Loucy (cell line): ENCODE measurements at regions not wholly inside any gene's neighbourhood (a gene's known extent, or its start where the extent isn't known, plus 50 kb on each side); places are given as distances from the start of the nearest gene placed in this dataset.

Experiments
- H2AFZ ChIP-seq: fragments of 200-600 bp; sonication (generic); 2 replicates; pipeline ENCODE4 v1.6.0; 2016; ENCODE audit warnings: antibody characterized with exemption, mild to moderate bottlenecking, low read length, moderate library complexity
- H3F3A ChIP-seq: fragments of 200-600 bp; 2 replicates; pipeline ENCODE4 v1.6.0; 2016; ENCODE audit warnings: antibody characterized with exemption, low read depth, mild to moderate bottlenecking
- H3K27me3 ChIP-seq: fragments of 200-600 bp; sonication (generic); 2 replicates; pipeline ENCODE4 v1.6.1; 2014; ENCODE audit warnings: low read length, mild to moderate bottlenecking; ENCODE audit not compliant: insufficient read depth, poor library complexity, severe bottlenecking
- H3K36me3 ChIP-seq: fragments of 200-600 bp; sonication (generic); 2 replicates; pipeline ENCODE4 v1.6.1; 2016; ENCODE audit warnings: low read length; ENCODE audit not compliant: insufficient read depth
- H3K4me1 ChIP-seq: fragments of 200-600 bp; sonication (generic); 2 replicates; pipeline ENCODE4 v1.5.1; 2014; ENCODE audit warnings: low read length, mild to moderate bottlenecking; ENCODE audit not compliant: insufficient read depth, poor library complexity, severe bottlenecking
- H3K4me2 ChIP-seq: fragments of 200-600 bp; sonication (generic); 2 replicates; pipeline ENCODE4 v1.6.0; 2014; ENCODE audit warnings: antibody characterized with exemption, low read length, low read depth, mild to moderate bottlenecking; ENCODE audit not compliant: poor library complexity, severe bottlenecking
- H3K4me3 ChIP-seq: fragments of 200-600 bp; sonication (generic); 2 replicates; pipeline ENCODE4 v1.5.1; 2014; ENCODE audit warnings: low read length, mild to moderate bottlenecking, mixed read lengths; ENCODE audit not compliant: poor library complexity, severe bottlenecking
- H3K79me2 ChIP-seq: fragments of 200-600 bp; sonication (generic); 2 replicates; pipeline ENCODE4 v1.6.1; 2014; ENCODE audit warnings: low read length; ENCODE audit not compliant: insufficient read depth
- H3K9ac ChIP-seq: fragments of 200-600 bp; sonication (generic); 2 replicates; pipeline ENCODE4 v1.6.0; 2014; ENCODE audit warnings: mild to moderate bottlenecking, low read depth, low read length, moderate library complexity; ENCODE audit not compliant: poor library complexity, severe bottlenecking
- H3K9me2 ChIP-seq: fragments of 200-600 bp; sonication (generic); replicated peaks from 2 replicates; pipeline ENCODE4 v1.6.1; 2016; ENCODE audit warnings: low read depth, low read length, mixed read lengths
- H3K9me3 ChIP-seq: fragments of 200-600 bp; sonication (generic); 2 replicates; pipeline ENCODE4 v1.6.1; 2014; ENCODE audit warnings: mild to moderate bottlenecking, antibody characterized with exemption, low read length, low read depth; ENCODE audit not compliant: insufficient read depth
- H4K20me1 ChIP-seq: fragments of 200-600 bp; sonication (generic); 2 replicates; pipeline ENCODE4 v1.6.0; 2014; ENCODE audit warnings: antibody characterized with exemption, low read length, mild to moderate bottlenecking; ENCODE audit not compliant: insufficient read depth, poor library complexity, severe bottlenecking
- CTCF ChIP-seq: fragments of 200-600 bp; sonication (generic); conservative IDR thresholded peaks from 2 replicates; pipeline ENCODE4 v1.5.1; 2014; ENCODE audit warnings: mild to moderate bottlenecking, antibody characterized with exemption, low read length
- EZH2phosphoT487 ChIP-seq: fragments of 200-600 bp; IDR thresholded peaks from 2 replicates; pipeline ENCODE4 v1.6.1; 2018; ENCODE audit warnings: antibody characterized with exemption, mild to moderate bottlenecking, moderate library complexity, borderline replicate concordance

DNA sequence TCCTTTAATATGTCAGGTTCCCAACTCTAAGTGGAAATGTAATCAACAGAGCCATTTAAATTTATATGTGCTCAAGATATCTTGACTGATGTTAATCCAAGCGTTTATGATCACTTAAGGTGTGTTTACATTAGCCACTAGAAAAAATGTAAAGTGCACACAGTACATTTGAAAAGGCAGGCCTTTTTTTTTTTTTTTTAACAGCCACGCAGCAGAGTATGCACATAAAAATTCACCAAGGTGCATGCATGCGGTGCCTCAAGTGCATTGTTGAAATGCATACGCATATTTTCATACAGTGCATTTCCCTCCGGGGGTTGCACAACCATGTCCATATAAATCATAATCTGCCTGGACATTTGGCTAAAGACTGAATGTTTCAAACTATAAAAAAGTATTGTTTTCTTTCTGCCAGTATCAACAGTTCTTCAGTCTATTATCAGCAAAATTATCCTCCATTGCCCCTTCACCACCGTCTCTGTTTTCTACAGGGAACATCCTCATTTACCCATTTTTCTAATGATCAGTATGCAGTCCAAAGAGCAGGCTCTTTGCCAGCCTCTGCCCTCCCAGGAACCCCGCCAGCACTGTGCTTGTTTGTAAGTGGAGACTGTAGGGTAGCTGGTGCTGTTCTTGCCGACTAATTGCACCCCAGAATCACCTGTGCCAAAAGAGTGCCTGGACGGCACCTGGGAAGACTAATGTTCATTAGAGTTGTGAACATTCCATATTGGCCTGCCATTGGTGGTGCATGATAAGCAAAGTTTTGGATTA is 611.2 kb upstream of the CFAP20DC start:
- H4K20me1 ChIP-seq, result no peaks in the 10 kb centered on the region
- TF ChIP-seq CTCF (no peak), EZH2phosphoT487 (no peak)
- H3F3A ChIP-seq, result no peaks in the 10 kb centered on the region
- H3K4me2 ChIP-seq, result no peak overlapping the region
- H3K4me3 ChIP-seq, result no peak overlapping the region
- no peaks in the 10 kb centered on the region for H3K9me3 ChIP-seq
- H3K79me2 ChIP-seq, result no peaks in the 10 kb centered on the region
- no peaks in the 10 kb centered on the region for H3K27me3 ChIP-seq
- H2AFZ ChIP-seq, result no peak overlapping the region
- no peaks in the 10 kb centered on the region for H3K4me1 ChIP-seq
- H3K36me3 ChIP-seq, result no peaks in the 10 kb centered on the region
- H3K9ac ChIP-seq, result no peak overlapping the region
- H3K9me2 ChIP-seq, result no peaks in the 10 kb centered on the region

GRCh38 chr3:59660376-59660775 is 610.6 kb upstream of the CFAP20DC start:
- Histone ChIP-seq H4K20me1 (no peaks in the 10 kb centered on the region), H3K9me2 (no peaks in the 10 kb centered on the region), H3K4me1 (peaks cover under 1% of the 10 kb centered on the region), H3K9ac (no peak overlapping the region), H3K36me3 (no peaks in the 10 kb centered on the region), H3K4me2 (no peak overlapping the region), H3K27me3 (no peaks in the 10 kb centered on the region), H3K9me3 (no peaks in the 10 kb centered on the region), H3F3A (no peaks in the 10 kb centered on the region), H3K79me2 (no peaks in the 10 kb centered on the region), H3K4me3 (no peak overlapping the region), H2AFZ (no peak overlapping the region)
- no peak for TF ChIP-seq CTCF
- no peak for TF ChIP-seq EZH2phosphoT487

- H4K20me1 ChIP-seq, result no peaks in the 10 kb centered on the region
- no peaks in the 10 kb centered on the region for H3K36me3 ChIP-seq
- no peak overlapping the region for H2AFZ ChIP-seq
- H3K4me1 ChIP-seq, result peaks cover 7% of the 10 kb centered on the region
- no peaks in the 10 kb centered on the region for H3K79me2 ChIP-seq
- H3K9ac ChIP-seq, result no peak overlapping the region
- H3K9me2 ChIP-seq, result no peaks in the 10 kb centered on the region
- H3K4me3 ChIP-seq, result no peak overlapping the region
- H3K9me3 ChIP-seq, result no peaks in the 10 kb centered on the region
- H3K4me2 ChIP-seq, result no peak overlapping the region
- no peaks in the 10 kb centered on the region for H3K27me3 ChIP-seq
- TF ChIP-seq CTCF (no peak), EZH2phosphoT487 (no peak)
- H3F3A ChIP-seq, result no peaks in the 10 kb centered on the region
Observed at GRCh38 chr3:59659755-59660154, 609.9 kb upstream of the CFAP20DC start.
